ENCODE measurements at regions not wholly inside any gene's neighbourhood (a gene's known extent, or its start where the extent isn't known, plus 50 kb on each side); places are given as distances from the start of the nearest gene placed in this dataset.

DNA sequence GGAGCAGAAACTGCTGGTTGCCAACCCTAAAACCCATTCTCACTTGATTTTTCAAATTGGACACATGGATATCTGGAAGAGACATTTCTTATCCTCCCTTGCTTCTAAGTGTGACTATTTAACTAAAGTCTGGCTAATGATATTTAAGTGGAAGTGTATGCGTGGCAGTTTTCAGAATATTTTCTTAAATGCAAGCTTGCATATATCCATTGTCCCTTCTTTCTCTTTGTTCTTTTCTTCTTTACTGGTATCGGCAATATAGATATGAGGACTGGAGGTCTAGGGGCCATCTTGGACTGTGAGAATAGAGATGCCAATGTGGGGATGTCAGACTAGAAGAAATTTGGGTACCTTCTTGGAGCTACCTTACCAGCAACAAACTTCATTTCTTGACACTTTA lies 364.3 kb upstream of the DPH6 start:
- TF ChIP-seq, protein P1, sequence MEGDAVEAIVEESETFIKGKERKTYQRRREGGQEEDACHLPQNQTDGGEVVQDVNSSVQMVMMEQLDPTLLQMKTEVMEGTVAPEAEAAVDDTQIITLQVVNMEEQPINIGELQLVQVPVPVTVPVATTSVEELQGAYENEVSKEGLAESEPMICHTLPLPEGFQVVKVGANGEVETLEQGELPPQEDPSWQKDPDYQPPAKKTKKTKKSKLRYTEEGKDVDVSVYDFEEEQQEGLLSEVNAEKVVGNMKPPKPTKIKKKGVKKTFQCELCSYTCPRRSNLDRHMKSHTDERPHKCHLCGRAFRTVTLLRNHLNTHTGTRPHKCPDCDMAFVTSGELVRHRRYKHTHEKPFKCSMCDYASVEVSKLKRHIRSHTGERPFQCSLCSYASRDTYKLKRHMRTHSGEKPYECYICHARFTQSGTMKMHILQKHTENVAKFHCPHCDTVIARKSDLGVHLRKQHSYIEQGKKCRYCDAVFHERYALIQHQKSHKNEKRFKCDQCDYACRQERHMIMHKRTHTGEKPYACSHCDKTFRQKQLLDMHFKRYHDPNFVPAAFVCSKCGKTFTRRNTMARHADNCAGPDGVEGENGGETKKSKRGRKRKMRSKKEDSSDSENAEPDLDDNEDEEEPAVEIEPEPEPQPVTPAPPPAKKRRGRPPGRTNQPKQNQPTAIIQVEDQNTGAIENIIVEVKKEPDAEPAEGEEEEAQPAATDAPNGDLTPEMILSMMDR (IDR thresholded peaks at IDR 0.05; ENCODE audit: low read depth, low read length, poor library complexity, severe bottlenecking), result no peak
- TF ChIP-seq EZH2phosphoT487 (IDR thresholded peaks at IDR 0.05; ENCODE audit: borderline replicate concordance, low read length), result no peak
